ENCODE measurements at regions not wholly inside any gene's neighbourhood (a gene's known extent, or its start where the extent isn't known, plus 50 kb on each side); places are given as distances from the start of the nearest gene placed in this dataset.

DNA sequence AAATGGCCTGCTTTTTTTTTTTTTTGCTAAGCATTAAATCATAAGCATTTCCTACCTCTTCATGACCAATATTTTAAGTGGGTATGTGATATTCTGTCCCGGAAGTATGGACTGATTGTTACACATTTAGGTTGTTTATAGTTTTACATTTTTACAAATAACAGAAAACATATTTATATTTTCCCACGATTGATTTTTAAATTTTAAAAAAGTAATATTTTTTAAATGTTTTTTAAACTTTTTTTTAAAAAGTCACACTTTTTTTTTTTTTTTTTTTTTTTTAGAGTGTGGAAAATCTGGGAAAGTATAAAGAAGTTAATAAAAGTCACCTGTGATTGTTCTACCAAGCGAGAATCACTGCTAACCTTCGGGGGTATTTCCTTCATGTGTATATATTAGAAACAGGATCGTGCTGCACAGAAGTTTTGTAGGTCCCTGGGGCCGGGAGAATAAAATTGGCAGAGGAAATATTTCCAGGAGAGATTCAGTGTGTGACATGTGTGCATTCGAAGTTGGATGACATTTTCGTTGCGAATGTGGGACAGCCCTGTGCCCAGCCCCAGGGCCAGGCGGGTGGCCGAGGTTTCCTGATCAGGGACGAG, 173.1 kb downstream of the CDC5L start:
- DNase-seq (ENCODE audit: low spot score): no peak

DNA sequence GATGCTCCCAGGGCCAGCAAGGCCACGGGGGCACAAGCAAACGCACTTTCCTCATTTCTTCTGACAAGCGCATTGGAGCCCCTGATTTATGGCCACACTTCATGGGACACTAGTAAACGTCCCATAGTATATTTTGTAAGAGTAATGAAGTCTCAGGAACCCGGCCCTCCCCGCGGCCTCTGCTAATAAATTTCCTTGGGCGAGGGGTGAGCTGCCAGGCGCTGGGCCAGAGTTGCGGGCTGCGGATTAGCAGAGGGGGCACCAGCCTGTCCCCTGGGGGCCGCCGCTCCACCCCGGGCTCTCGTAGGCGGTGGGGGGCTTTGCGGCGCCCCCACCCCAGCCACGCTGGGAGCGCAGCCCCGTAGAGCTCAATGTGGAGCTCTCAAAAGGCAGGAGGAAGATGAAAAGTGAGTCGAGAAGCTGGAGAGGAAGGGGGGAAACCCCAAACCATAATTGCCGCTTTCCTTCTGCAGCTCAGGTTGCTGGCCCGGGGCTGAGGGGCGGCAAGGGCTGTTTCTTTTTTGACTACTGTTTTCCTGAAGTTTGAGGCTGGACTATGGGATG, 173.6 kb downstream of the CDC5L start:
- no peak for DNase-seq (ENCODE audit: low spot score)

DNA sequence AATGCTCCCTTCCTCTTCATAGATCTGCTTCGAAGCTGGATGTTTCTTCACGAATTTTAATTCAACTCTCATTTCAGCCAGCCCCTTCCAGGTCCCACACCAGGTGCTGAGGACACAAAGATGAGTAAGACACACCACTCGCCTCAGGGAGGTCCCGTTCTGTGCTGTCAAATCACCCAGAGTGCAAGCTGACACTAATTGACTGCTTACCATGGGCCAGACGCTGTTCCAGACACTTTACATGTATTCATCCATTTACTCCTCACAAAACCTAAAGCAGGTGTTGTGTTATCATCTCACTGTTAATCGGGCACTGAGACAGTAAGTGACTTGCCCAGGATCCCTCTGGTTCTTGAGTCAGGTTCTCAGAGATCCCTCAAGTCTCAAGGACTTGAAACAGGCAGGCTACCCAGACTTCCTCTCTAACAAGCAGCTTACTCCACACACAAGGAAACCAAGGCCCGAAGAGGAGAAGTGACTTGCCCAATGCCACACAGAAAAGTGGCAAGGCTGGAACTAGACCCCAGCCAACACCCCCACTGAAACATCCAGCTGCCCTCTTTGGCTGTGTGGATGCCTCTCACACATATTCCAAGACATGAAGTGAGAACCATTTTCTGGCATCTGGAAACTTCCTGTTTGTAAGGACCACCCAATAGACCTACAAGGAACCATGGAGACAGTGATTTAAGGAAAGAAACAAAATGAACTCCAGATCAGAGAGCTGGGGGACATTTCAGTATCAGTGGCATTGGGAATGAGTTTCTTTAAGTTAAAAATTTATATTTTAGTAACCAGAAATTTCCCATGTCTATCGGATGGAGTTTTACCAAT, 174.5 kb downstream of the CDC5L start:
- no peak for DNase-seq (ENCODE audit: low spot score)

DNA sequence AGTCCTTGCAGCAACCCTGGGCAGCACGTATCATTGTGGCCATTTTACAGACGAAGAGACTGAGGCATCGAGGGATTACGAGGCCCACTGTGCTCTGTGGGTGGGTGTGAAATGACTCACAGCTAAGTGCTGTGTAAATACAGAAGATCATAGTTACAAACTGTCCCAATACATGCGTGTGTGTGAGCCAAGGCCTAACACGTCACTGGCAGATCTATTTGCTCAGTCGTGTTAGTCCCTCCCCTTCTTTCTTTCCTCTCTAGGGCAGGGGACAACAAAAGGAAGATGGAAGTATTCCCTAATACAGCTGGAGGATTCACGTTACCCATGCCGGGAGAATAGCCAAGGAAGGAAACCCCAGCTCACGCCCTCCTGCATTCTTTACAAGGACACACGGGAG, 175.9 kb downstream of the CDC5L start:
- no peak for DNase-seq (ENCODE audit: low spot score)

DNA sequence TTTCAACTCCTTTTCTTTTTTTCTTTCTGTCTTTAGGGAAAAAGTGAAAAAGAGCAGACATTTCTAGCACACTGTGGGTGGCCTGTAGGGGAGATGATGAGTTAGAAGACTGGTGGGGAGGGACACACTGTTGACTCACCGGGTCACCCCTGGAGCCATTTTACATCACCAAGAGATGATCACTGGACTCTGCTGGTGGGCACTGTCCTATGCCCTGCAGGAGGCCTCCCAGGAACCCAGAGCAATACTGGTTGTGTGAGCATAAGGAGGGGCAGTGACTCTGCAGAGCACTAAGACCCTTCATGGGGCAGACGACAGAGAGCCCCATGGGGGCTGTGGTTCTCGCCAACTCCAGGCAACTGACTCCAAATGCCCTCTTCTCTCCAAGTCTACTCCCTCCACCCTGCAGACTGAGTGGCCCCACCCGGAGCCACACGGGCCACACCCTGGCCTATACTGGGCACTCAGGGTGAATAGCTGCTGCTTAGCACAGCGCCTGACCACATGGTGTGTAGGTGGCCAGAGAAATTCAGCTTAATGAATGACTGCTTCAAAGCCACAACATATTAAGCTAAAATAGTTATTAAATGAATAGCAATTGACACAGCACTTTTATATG, 177.5 kb downstream of the CDC5L start:
- no peak for DNase-seq (ENCODE audit: low spot score)

DNA sequence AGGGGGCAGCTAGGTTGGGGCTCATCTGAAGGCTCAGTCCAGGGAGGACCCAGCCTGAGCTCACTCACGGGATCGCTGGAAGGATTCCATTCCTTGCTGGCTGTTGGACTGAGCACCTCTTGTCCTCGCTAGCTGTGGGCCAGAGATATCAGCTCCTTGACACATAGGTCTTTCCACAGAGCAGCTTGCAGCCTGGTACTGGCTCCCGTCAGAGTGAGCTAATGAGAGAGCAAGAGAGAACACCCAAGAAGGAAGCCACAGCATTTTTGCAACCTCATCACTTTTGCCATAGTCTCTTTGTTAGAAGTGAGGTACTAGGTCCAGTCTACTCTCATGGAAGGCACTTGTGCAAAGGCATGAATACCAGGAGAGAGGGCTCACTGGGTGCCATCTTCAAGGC, 179.9 kb downstream of the CDC5L start:
- no peak for DNase-seq (ENCODE audit: low spot score)

DNA sequence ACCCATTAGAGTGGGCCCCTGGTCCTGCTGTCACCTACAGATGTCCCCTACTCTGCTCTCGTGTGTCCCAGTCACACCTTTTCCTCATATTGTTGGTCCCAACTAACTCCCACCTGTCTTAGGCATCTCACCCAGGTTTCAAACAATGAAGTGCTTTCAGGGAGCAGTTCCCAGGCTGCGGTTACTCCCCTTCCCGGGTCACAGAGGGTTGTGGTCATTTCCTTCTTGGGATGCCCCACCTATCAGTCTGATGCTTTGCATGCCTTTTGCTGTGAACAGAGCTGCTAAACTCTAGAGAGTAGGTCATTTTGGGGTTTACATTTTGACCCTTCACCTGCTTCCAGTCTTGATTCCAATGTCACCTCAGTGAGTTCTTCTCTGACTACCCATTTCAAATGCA, 181.6 kb downstream of the CDC5L start:
- DNase-seq (ENCODE audit: low spot score): no peak

DNA sequence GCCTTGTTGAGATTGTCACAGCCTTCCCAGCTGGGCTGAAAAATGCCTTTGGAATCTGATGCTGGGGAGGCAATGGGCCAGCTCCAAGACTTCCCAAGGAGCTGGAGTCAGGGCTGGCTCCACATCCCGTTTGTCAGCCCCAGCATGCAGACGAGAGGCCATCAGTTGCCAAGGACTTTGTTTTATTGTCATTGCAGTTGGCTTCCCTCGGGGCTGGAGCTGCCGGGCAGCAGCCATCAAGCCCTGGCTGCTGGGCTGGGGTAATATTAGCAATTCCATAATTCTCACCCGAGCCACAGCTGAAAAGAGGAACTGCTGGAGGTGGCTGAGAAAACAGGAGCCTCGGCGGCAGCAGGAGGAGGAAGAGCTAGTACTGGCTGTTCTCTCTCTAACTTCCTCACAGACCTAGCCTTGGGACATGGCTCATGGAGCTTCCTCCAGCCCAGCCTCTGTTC, 182.5 kb downstream of the CDC5L start:
- peak; percentile 30 for DNase-seq (ENCODE audit: low spot score)

DNA sequence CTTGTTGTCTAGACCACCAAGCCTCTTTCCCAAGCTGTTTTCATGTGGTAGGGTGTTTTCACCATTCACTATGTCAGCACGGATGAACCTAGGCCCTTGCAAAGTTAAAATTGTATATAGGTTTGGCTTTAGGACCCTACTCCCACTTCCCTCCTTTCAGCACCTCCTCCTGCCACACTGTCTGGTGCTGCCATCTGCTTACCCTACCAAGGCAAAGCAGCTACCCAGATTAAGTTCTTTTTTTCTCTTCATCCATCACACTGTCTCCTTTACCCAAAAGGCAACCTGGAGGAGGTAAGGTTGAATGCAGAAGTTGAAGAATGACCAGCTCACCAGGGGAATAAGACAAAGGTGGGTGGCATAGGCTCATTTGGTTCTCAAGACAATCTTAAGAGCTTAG, 184.0 kb downstream of the CDC5L start:
- no peak for DNase-seq (ENCODE audit: low spot score)

DNA sequence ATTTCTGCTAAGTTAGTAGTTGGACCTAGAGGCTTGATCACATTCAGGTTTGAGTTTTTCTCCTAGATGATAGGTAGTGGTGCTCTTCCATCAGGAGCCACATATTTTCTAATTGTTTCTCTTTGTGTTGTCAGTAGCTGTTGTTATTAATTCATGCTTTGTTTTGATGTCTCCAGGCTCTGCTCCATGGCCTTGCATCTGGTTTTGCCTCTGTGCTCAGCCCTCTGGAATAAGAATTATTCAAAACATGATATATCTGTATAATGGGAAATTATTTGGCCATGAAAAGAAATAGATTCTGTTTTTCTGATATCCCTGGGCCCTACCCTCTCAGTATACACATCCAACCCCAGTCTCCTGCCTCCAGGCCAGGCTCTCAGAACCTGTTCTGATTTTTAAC, 184.8 kb downstream of the CDC5L start:
- no peak for DNase-seq (ENCODE audit: low spot score)

DNA sequence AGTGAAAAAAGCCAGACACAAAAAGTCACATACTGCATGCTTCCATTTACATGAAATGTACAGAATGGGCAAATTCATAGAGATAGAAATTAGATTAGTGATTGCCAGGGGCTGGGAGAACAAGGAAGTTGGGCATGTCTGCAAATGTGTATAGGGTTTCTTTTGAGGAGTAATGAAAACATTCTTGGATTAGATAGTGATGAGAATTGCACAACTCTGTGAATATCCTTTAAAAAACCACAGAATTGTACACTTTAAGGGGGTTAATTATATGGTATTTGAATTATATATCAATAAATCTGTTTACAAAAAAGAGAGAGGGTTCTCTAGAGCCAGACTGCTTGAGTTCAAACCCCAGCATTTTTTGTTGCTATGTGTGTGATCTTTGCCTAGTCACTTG, 188.1 kb downstream of the CDC5L start:
- DNase-seq (ENCODE audit: low spot score): no peak

DNA sequence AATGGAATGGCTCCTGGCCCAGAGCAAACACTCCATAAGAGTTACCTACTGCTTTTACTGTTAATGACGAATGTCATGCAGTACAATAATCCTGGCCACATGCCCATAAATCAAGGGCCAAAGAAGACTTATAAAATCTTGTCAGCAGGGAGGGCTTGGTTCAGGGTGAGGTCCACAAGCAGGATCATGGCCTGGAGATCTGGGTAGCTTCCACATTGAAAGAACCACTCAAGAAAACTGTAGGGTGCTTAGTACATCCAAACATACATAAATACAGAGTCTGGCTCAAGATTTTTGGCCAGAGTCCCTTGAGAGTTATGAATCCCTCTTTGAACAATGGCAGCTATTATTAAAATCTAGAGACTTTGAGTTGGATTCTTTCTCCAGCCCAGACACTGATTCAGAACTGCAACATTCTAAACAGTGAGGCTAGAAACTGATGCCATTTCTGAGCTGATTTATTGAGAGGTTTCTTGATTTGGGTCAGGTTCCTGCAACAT, 188.7 kb downstream of the CDC5L start:
- no peak for DNase-seq (ENCODE audit: low spot score)

DNA sequence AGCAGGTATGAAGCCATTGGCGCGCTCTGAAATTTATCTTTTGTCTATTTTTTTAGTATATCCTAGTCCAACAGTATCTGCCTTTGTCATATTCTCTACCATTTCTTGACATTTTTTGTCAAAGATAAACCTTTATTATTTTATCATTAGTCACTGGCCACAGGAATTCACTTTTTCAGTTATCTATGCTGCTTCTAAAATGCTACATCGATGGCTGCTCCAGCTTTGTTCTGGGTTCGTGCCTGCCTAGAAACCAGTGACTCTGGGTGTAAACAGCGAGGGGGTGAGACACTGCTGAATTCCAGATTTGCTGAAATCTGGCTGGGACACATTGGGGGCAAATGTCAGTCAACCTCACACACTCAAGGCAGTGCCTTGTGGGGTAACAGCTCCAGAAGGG, 193.4 kb downstream of the CDC5L start:
- DNase-seq (ENCODE audit: low spot score): no peak

DNA sequence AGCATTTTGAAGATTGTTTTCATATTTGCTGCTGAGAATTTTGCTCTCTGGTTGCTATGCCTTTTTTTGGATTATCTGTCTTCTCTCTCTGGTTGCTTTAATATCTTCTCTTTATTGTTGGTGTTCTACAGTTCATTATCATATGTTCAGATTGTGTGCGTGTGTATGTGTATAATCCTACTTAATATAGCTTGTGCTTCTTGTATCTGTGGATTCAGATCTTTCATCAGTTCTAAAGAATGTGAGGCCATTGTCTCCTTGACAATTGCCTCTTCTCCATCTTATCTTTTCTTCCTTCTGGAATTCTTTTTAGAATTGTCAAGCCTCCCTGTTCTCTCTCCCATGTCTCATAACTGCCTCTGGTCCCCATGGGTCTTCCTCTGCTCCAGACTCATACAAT, 195.4 kb downstream of the CDC5L start:
- no peak for DNase-seq (ENCODE audit: low spot score)

DNA sequence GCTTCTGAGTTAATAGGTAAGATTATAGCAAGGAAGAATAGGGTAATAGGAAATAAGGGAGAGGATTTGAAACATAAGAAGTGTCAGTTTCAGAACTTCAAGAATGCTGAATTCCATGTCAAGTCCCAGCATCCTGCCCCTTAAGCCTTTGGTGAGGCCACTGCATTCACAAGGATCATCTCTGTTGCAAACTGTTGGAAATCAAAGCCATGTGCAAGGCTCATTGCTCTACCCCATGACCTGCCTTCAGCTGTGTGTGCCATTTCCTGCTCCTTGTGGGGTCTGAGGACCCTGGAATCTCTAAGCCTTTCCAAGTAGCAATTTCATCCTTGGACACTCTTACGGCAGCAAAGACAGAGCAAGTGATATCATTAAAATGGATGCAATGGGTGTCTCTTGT, 203.0 kb downstream of the CDC5L start:
- DNase-seq (ENCODE audit: low spot score): no peak

DNA sequence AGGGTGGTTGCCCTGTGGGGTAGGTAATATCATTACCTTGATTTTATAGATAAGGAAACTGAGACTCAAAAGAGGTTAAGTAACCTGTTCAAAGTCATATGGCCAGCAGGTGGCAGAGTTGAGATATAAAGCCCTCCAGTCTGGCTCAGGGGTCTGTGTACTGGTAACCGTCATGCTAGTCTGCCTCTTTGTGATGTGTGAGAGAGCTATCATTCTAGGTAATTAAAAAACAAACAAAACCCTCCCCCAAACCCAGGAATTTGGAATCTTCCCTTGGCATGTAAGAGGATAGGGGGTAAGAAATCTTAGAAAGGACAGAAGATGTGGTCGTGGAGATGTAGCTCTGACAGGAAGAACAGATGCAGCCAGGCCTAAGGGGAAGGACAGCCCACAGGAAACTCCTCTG, 206.0 kb downstream of the CDC5L start:
- DNase-seq (ENCODE audit: low spot score): peak; percentile 29

DNA sequence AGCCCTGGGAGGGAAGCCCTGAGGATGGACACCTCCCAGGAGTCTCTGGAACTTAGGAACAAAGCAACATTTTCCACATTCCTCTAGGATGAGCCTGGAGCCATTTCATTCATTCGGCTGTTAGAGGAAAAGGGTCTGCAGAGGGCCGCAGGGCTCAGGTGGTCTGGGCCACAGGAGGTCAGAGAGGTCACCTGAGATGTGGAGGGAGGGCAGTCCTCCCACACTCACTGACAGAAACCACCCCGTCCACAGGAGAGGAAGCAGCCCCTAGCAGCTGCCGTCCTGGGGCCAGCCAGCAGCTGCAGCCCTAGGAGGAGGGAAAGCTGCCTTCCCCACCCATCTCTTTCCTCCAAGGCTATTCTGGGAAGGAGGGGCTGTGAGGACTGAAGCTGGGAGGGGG, 207.0 kb downstream of the CDC5L start:
- DNase-seq (ENCODE audit: low spot score): no peak

DNA sequence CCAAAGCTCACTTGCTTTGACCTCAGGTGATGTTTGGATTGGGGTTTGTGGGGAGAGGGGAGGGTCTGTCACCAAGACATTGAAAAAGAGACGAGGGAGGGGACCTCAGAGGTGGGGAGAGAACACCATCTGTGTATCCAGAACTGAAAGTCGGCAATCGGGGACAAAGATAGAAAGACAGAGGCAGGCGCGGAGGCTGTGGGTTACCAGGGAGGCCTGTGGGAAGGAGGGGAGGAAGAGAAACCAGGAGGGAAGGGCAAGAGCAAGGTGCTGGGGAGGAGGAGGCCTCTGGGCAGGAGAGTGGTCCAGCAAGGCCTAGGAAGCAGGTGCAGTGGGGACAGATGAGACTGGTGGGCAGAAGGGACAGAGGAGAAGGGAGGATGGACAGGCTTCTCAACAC, 211.2 kb downstream of the CDC5L start:
- no peak for DNase-seq (ENCODE audit: low spot score)

DNA sequence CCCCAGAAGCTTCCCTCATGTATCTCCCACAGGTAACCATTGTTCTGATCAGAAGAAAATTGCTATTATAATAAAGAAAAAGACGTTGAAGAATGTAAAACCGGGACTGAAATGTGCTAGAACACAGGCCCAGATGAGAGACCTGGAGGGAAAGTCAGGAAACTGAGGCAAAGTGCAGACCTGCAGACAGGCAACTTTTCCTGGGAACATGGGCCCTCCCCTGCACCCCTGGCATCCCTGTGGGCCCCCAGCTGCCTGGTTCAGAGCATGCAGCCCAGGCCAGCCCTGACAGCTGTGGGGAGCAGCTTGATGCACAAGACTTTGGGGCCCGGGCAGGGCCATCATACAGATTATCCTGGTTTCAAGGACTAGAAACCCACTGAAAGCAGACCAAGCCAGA, 212.2 kb downstream of the CDC5L start:
- no peak for DNase-seq (ENCODE audit: low spot score)

DNA sequence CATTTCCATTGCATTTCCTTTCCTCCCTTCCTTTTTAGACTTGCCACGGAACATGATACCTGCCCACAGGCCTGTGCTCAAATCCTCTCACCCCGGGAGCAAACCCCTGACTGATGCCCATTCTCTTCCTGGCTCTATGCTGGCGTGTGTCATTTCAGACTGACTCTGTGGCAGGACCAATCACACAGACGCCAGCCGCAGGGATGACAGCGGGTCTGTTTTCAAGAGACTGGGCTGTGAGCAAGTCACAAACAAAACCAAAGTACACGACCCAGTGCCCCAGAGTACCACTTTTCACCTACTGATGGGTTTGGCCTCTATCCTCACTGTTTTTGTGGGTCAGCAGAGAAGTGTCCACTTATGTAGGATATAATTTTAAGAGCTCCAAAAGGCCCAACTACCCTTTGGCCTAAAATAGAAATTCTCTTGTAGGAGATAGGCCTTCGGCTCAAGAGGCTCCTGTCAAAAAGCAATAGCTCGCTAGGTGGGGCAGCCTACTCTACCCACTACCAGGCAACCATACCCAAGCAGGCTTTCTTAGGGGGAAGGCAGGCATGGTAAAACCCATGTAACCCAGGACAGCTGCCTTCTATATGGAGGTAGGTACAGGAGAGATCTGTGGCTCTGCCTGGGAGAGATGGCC, 215.7 kb downstream of the CDC5L start:
- no peak for DNase-seq (ENCODE audit: low spot score)

DNA sequence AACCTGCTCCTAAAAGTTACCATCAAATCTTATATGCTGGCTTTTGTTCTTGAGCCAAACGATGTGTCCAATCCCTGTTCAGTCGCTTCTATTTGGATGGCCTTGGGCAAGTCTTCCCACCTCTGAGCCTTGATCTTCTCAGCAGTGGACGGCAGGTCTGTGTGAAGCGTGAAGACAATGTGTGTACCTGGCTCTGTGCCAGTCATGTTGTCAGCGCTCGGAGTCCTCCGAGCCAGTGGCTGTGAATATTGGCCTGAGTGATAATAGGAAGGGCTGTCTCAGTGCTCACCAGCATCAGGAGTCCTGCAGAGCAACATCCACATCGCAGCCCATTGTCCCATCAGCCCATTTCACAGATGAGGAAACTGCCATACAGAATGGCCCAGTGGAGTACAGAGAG, 219.0 kb downstream of the CDC5L start:
- no peak for DNase-seq (ENCODE audit: low spot score)

DNA sequence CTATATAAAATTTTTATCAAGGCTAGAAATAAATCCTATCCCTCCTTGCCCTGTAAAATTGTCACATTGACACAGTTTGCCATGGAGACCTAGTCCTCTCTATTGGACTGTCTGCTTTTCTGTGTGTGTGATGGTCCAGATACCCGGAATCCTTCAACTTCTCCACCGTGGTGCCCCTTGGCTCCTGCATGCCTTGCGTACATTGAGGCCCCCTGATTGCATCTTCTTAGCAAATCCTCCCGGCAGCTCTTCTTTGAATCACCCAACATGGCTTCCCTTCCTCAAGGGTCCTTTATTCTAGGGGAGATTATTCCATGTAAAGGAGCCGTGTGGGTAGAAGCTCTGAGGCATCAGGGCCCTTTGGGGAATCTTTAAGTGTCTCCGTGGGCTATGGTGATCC, 219.5 kb downstream of the CDC5L start:
- no peak for DNase-seq (ENCODE audit: low spot score)
